ENCODE measurements at regions not wholly inside any gene's neighbourhood (a gene's known extent, or its start where the extent isn't known, plus 50 kb on each side); places are given as distances from the start of the nearest gene placed in this dataset.

DNA sequence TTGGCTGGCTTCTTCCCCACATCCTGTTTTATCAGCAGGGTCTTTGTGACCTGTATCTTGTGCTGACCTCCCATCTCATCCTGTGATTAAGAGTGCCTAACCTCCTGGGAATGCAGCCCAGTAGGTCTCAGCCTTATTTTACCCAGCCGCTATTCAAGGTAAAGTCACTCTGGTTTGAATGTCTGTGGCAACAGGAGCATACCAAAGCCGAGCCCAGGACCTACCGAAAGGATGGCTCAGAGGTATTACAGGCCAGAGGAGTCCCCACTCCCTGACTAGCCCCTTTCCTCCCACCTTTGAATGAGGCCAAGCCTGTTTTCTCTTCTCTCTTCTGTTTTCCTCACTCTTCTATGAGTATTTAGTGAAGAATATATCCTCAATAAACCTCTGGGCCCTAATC is 271.3 kb downstream of the OSTF1 start:
- TF ChIP-seq ZBTB7A (IDR thresholded peaks at IDR 0.05; ENCODE audit: low read depth), result no peak
- TF ChIP-seq CEBPB (IDR thresholded peaks at IDR 0.05), result no peak
- no peak for TF ChIP-seq EP300 (IDR thresholded peaks at IDR 0.05; ENCODE audit: borderline replicate concordance)
- no peak for TF ChIP-seq TCF12 (IDR thresholded peaks at IDR 0.05; ENCODE audit: low read depth)
- TF ChIP-seq, protein P1, sequence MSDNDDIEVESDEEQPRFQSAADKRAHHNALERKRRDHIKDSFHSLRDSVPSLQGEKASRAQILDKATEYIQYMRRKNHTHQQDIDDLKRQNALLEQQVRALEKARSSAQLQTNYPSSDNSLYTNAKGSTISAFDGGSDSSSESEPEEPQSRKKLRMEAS (IDR thresholded peaks at IDR 0.05), result no peak
- TF ChIP-seq YY1 (IDR thresholded peaks at IDR 0.05; ENCODE audit: low read depth), result no peak
- no peak for TF ChIP-seq RAD21 (IDR thresholded peaks at IDR 0.05; ENCODE audit: low read depth)
- TF ChIP-seq TAF1 (IDR thresholded peaks at IDR 0.05; ENCODE audit: low read depth), result no peak
- no peak for TF ChIP-seq NFIC (IDR thresholded peaks at IDR 0.05)
- TF ChIP-seq, protein P2, sequence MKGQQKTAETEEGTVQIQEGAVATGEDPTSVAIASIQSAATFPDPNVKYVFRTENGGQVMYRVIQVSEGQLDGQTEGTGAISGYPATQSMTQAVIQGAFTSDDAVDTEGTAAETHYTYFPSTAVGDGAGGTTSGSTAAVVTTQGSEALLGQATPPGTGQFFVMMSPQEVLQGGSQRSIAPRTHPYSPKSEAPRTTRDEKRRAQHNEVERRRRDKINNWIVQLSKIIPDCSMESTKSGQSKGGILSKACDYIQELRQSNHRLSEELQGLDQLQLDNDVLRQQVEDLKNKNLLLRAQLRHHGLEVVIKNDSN (IDR thresholded peaks at IDR 0.05), result no peak
- TF ChIP-seq, protein P3, sequence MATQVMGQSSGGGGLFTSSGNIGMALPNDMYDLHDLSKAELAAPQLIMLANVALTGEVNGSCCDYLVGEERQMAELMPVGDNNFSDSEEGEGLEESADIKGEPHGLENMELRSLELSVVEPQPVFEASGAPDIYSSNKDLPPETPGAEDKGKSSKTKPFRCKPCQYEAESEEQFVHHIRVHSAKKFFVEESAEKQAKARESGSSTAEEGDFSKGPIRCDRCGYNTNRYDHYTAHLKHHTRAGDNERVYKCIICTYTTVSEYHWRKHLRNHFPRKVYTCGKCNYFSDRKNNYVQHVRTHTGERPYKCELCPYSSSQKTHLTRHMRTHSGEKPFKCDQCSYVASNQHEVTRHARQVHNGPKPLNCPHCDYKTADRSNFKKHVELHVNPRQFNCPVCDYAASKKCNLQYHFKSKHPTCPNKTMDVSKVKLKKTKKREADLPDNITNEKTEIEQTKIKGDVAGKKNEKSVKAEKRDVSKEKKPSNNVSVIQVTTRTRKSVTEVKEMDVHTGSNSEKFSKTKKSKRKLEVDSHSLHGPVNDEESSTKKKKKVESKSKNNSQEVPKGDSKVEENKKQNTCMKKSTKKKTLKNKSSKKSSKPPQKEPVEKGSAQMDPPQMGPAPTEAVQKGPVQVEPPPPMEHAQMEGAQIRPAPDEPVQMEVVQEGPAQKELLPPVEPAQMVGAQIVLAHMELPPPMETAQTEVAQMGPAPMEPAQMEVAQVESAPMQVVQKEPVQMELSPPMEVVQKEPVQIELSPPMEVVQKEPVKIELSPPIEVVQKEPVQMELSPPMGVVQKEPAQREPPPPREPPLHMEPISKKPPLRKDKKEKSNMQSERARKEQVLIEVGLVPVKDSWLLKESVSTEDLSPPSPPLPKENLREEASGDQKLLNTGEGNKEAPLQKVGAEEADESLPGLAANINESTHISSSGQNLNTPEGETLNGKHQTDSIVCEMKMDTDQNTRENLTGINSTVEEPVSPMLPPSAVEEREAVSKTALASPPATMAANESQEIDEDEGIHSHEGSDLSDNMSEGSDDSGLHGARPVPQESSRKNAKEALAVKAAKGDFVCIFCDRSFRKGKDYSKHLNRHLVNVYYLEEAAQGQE (IDR thresholded peaks at IDR 0.05; ENCODE audit: low read depth), result no peak
- no peak for TF ChIP-seq CREB1 (IDR thresholded peaks at IDR 0.05; ENCODE audit: low read depth)

DNA sequence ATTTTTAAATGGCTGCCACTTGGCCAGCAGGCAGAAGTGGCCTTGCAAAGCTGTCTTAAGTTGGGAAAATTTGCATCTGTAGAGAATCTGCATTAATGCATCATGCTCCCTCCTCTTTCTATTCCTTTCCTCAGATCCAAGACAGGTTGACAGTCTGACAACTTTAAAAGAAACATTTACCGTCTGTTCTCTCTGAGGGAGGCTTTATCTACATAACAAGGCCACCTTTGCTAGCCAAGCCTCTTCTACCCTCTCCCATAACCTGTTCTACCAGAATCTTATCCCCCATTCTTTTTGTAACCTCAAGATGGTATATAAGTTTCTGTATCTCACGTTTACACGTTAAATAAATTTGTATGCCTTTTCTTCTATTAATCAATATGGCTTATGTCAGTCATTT is 271.9 kb downstream of the OSTF1 start:
- TF ChIP-seq EP300 (IDR thresholded peaks at IDR 0.05; ENCODE audit: borderline replicate concordance) (no peak), CREB1 (IDR thresholded peaks at IDR 0.05; ENCODE audit: low read depth) (no peak), YY1 (IDR thresholded peaks at IDR 0.05; ENCODE audit: low read depth) (no peak), NFIC (IDR thresholded peaks at IDR 0.05) (no peak), TAF1 (IDR thresholded peaks at IDR 0.05; ENCODE audit: low read depth) (no peak), FOXM1 (IDR thresholded peaks at IDR 0.05; ENCODE audit: borderline replicate concordance, low read depth) (no peak), ZBTB7A (IDR thresholded peaks at IDR 0.05; ENCODE audit: low read depth) (no peak), CEBPB (IDR thresholded peaks at IDR 0.05) (no peak), TCF12 (IDR thresholded peaks at IDR 0.05; ENCODE audit: low read depth) (no peak), RAD21 (IDR thresholded peaks at IDR 0.05; ENCODE audit: low read depth) (no peak), EGR1 (IDR thresholded peaks at IDR 0.05) (no peak), TEAD4 (IDR thresholded peaks at IDR 0.05) (no peak)
- TF ChIP-seq, protein P1 (IDR thresholded peaks at IDR 0.05), result no peak
- TF ChIP-seq, protein P2 (IDR thresholded peaks at IDR 0.05), result no peak
- TF ChIP-seq, protein P3 (IDR thresholded peaks at IDR 0.05; ENCODE audit: low read depth), result no peak

DNA sequence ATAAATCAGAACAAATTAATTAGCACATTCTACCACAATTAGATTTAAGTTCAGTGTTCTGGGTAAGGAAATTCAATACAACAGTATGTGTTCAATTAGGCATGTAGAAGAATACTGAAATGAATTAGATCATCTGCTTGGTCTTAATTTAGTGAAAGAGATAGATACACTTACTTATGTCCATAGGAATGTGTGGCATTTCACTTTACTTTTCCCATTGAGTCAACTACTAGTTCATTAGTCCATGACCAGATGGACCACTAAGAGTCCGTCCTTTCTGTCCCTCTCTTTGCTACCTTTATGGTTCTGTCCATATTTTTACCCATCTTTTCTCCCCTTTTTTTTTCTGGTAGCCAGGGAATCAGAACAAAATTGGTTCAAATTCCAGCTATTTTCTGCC is 276.9 kb downstream of the OSTF1 start:
- TF ChIP-seq, protein P2 (IDR thresholded peaks at IDR 0.05), result no peak

DNA sequence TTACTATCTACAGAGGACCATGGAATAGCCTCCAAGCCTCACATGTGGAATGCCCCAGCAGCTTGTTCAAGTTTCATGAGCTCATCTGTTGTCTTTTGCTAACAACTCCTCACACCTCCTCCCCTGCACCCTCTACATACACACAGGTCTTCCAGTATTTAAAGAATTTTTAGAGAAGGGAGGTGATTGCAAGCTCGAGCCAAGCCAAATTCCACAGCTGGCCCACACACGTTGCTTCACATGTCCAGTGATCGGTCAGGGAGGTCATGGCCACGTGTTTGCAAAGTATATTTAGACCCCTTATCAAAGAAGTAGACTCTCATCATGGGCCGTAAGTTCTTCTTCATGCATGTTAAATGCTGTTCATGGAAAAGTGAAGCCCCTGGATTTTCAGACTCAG is 281.7 kb downstream of the OSTF1 start:
- TF ChIP-seq EP300 (IDR thresholded peaks at IDR 0.05; ENCODE audit: borderline replicate concordance) (no peak), TCF12 (IDR thresholded peaks at IDR 0.05; ENCODE audit: low read depth) (no peak), ZBTB7A (IDR thresholded peaks at IDR 0.05; ENCODE audit: low read depth) (no peak), YY1 (IDR thresholded peaks at IDR 0.05; ENCODE audit: low read depth) (no peak), TEAD4 (IDR thresholded peaks at IDR 0.05) (no peak), CREB1 (IDR thresholded peaks at IDR 0.05; ENCODE audit: low read depth) (no peak), EGR1 (IDR thresholded peaks at IDR 0.05) (no peak), TAF1 (IDR thresholded peaks at IDR 0.05; ENCODE audit: low read depth) (no peak), RAD21 (IDR thresholded peaks at IDR 0.05; ENCODE audit: low read depth) (no peak), FOXM1 (IDR thresholded peaks at IDR 0.05; ENCODE audit: borderline replicate concordance, low read depth) (no peak), CEBPB (IDR thresholded peaks at IDR 0.05) (no peak), NFIC (IDR thresholded peaks at IDR 0.05) (no peak)
- TF ChIP-seq, protein P1 (IDR thresholded peaks at IDR 0.05), result no peak
- TF ChIP-seq, protein P3 (IDR thresholded peaks at IDR 0.05; ENCODE audit: low read depth), result no peak
- TF ChIP-seq, protein P2 (IDR thresholded peaks at IDR 0.05), result no peak

Measured in Ishikawa (cell line).